Thyroid gland (tissue), 4 donors: ENCODE measurements at regions not wholly inside any gene's neighbourhood (a gene's known extent, or its start where the extent isn't known, plus 50 kb on each side); places are given as distances from the start of the nearest gene placed in this dataset.

ENCODE experiments used
- CTCF ChIP-seq, 6 experiments: fragments of 200-600 bp in 3 of 6; fragments of 450-650 bp in 3 of 6; sonication (generic) in 3 of 6; IDR thresholded peaks; one replicate each; pipeline ENCODE4 v1.5.1; 2016 to 2019; ENCODE audit warnings: antibody characterized with exemption in 6 of 6, mild to moderate bottlenecking in 2 of 6, inconsistent platforms in 1 of 6, moderate library complexity in 1 of 6
- POLR2A ChIP-seq, 2 donors: fragments of 450-650 bp; IDR thresholded peaks; one replicate each; pipeline ENCODE4 v1.6.1; 2017; ENCODE audit warnings: antibody characterized with exemption in 2 of 2, mild to moderate bottlenecking in 2 of 2, moderate library complexity in 1 of 2

DNA sequence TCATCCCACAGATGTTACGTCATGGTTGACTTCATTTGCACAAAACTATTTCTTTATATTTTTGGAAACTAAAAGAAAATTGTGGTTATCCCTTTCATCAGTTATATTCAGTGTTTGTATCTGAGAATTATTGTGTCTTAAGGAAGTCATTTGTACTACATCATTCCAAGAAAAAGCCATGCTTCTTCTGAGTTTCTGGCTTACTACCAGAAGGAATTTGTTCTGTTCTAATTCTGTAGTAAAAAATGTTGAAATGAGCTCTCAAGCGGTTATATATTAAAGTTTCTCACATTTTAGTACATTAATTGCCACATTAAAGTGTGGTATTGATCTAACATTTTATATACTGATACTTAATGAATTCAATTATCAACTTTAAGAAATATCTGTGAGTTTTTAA is 1844.5 kb downstream of the PCDH7 start:
- no peak for TF ChIP-seq CTCF (IDR thresholded peaks at IDR 0.05)
- TF ChIP-seq POLR2A (IDR thresholded peaks at IDR 0.05) = no peak
